G401 (cell line): ENCODE measurements at regions not wholly inside any gene's neighbourhood (a gene's known extent, or its start where the extent isn't known, plus 50 kb on each side); places are given as distances from the start of the nearest gene placed in this dataset.
"Not testable (repeated sequence)": the region's sequence is repeated elsewhere in the genome, so short reads cannot be mapped to it uniquely, and the experiment has no call there.

Experiments used
- DNase-seq: peaks from one replicate; pipeline ENCODE4 v3.0.0-alpha.2; 2015; ENCODE audit warnings: low spot score
- in situ Hi-C: cut with HindIII; loops from 2 replicates; pipeline ENCODE4 v1.10.0; 2016; ENCODE audit warnings: low sequenced_read_pairs, mixed read lengths

DNA sequence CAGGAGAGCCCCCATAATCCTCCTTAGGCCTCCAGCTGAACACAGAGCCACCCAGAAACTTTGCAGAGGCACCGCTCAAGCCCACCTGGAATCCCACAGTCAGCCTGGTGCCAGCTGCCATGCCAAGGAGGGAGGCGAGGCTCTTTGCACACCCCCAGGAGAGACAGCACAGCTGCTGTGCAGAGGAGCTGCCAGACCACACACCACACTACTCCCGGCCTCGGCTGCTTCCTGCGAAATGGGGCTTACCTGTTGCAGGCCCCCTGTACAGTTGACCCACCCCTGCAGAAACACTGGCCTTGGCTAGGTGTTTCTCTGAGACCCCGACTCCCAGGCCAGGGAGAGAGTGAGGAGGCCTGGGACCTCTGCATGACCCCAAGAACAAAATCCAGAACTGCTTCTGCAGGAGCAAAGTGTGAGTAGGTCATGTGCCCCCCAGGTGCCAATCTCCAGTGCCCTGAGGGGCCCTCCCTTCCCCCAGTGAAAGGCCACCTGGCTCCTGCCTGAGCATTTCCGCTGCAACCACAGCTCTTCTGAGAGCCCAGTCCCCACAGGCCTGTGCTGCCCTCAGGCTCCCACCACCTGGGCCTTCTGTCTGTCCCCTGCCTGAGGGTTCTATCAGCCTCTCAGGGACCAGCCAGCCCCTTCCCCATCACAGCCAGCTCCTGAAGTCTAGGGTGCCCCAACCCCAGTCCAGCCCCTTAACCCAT, 580.4 kb downstream of the UQCRFS1 start:
- in situ Hi-C loops: no loop called here
- DNase-seq: no peak

DNA sequence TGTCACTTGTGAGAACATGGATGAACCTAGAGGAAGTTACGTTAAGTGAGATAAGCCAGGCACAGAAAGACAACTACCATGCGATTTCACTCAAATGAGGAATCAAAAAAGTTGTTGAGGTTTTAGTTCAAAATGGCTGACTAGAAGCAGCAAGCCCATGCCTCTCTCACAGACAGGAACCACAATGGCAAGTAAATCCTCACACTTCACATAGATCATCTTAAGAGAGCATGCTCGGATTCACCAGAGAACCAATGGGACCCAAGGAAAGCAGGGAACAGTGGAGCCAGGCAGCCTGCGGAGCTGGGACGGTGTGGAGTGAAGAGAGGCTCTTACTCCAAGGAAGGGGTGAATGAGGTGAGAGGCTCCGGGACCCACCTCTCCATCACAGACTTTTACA, 581.0 kb downstream of the UQCRFS1 start:
- DNase-seq: no peak
- in situ Hi-C loops: no loop called here

DNA sequence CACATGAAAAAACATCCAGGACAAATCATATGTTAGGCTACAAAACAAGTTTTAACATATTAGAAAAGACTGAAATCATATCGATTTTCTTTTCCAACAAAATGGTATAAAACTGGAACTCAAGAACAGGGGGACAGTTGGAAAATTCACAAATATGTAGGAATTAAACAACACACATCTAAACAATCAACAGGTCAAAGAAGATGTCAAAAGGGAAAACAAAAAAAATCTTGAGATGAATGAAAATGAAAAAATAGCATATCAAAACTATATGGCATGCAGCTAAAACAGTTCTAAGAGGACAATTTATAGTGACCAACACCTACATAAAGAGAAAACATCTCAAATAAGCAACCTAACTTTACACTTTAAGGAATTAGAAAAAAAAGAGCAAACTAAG, 585.3 kb downstream of the UQCRFS1 start:
- in situ Hi-C loops: no loop called here

DNA sequence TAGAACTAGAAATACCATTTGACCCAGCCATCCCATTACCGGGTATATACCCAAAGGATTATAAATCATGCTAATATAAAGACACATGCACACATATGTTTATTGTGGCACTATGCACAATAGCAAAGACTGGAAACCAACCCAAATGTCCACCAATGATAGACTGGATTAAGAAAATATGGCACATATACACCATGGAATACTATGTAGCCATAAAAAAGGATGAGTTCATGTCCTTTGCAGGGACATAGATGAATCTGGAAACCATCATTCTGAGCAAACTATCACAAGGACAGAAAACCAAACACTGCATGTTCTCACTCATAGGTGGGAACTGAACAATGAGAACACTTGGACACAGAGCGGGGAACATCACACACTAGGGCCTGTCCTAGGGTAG, 586.5 kb downstream of the UQCRFS1 start:
- in situ Hi-C loops, DNase-seq: not testable (repeated sequence)

More for the DNA sequence above, 585.3 kb downstream of the UQCRFS1 start:
- no peak for DNase-seq

DNA sequence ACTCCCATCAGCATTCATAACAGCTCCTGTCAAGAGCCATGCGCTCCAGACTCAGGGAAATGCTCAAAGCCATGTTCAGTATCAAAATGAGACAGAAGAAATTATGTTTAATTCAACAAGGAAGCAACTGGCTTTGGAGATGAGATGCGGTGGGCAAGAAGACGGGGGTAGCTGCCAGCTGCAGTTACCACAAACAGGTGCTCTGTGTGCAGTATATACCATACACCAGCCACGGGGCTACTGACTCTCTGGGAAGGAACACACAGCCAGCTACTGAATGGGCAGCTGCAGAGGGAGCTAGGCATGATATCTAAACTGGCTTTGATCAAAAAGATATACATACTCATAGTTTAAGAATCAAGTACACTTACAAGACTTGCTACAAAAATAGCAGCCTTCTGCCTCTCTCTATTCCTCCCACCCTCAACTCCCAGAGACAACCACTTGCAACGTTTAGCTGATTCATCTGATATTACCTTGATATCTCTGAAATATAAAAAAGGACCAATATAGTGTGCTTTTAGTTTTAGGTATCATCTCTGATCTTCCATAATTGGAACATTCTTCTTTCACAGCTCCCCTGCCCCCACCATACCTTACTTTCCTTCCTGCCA, 593.0 kb downstream of the UQCRFS1 start:
- in situ Hi-C loops: no loop called here
- DNase-seq: no peak

DNA sequence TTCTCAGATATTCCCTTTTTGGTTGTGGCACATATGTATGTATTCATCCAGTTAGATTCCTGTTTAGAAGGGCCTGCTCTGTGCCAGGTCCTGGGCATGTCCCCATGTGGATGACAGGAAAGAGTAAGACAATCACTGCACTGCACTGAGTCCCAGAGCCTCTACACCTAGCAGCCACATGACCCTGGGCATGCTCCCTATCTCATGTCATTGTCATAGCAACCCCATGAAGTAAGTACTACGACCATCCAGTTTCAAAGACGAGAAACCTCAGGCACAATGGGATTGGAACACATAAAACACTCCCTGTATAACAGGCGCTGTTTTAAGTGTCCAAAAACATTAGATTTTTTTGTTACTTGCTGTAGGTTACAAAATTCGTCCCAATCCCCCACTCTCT, 594.4 kb downstream of the UQCRFS1 start:
- in situ Hi-C loops: no loop called here
- no peak for DNase-seq

DNA sequence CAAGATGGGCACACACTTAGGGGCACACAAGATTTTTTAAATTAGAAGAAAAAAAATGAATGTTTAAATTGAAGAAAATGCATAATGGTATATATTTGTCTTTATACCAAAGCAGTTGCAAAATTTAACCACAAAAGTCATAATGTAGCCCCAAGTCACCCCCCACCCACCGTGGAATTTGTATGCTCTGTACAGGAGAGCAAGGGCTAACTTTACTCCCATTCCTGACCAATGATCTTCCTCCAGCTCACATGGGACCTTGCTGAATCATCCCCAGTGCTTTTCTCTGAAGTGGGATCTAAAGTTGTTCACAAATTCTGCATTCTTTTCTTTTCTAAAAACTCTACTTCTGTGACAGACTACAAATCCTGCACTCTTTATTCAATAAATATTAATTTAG, 597.0 kb downstream of the UQCRFS1 start:
- in situ Hi-C loops: no loop called here
- DNase-seq: no peak

DNA sequence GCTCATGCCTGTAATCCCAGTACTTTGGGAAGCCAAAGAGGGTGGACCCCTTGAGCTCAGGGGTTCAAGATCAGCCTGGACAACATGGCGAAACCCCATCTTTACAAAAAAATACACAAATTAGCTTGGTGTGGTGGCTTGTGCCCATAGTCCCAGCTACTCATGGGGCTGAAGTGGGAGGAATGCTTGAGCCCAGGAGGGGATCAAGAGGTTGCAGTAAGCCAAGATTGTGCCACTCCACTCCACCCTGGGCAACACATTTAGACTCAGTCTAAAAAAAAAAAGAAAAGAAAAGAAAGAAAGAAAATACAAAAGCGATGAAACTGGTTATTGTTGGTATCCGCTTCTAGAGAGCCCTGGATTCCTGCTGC, 597.4 kb downstream of the UQCRFS1 start:
- in situ Hi-C loops: no loop called here
- no peak for DNase-seq

DNA sequence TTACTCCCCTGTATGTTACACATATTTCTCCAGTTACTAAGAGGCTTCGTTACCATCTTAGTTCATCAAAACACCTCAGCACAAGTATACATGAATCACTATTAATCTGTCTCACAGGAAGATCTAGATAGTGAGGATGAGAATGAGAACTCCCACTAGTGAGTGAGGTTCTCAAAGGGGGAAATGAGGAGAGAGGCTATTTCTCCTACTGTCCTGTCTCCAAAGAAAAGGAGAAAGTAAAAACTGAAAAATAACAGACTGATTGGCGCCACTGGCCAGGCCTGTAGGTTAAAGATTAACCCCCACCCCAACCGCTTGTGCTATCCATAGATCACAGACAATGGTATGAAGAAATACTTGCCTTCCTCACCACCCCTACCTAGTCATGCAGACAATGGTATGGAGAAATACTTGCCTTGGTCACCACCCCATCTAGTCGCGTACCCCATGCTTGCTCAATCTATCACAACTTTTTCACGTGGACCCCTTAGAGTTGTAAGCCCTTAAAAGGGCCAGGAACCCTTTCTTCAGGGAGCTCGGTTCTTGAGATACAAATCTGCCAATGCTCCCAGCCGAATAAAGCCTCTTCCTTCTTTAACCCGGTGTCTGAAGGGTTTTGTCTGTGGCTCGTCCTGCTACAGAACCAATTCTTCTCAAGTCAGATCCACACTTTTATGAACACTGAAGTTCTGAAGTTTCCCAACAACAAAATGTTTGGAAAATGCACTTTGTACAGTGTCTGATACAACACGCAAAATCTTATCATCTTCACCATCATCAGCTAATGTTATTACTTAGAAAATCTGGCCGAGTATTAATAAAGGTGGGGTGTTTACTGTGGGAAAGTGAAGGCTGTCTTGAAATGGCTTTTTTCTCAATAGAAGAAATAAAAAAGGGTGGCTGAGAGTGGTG, 598.1 kb downstream of the UQCRFS1 start:
- in situ Hi-C loops: no loop called here
- DNase-seq: no peak

DNA sequence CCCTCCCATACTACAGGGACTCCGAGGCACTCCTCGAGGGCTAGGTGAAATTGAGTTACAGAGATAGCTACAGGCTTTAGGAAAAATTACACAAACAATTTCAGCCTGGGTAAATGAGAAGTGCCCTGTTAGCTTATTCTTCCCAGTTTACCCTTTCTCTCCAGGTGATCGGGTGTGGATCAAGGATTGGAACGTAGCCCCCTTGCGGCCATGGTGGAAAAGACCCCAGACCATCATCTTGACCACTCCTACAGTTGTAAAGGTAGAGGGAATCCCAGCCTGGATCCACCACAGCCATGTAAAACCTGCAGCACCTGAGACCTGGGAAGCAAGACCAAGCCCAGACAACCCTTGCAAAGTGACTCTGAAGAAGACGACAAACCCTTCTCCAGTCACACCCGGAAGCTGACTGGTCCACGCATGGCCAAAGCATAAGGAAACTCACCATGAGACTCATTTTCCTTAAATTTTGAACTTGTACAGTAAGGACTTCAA, 600.6 kb downstream of the UQCRFS1 start:
- no peak for DNase-seq

DNA sequence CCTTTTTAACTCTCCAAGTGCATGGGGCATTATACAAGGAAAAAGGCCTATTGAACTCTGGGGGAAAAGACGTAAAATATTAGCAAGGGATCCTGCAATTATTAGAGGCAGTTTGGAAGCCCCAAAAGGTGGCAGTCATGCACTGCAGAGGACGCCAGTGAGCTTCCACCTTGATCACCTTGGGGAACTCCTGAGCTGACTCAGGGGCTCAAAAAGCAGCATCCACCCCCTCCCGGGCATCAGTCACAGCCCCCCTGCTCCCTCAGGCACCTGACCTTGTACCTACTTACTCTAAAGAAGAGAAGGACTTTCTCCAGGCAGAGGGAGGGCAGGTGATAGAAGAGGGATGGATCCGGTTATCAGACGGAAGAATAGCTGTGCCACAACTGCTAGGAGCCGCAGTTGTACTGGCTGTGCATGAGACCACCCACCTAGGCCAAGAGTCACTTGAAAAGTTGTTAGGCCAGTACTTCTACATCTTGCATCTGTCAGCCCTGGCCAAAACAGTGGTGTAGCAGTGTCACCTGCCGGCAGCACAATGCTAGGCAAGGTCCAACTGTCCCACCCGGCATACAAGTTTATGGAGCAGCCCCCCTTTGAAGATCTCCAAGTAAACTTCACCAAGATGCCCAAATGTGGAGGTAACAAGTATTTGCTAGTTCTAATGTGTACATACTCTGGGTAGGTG, 601.6 kb downstream of the UQCRFS1 start:
- in situ Hi-C loops, DNase-seq: not testable (repeated sequence)

More for the DNA sequence above, 600.6 kb downstream of the UQCRFS1 start:
- in situ Hi-C loops: no loop called here

DNA sequence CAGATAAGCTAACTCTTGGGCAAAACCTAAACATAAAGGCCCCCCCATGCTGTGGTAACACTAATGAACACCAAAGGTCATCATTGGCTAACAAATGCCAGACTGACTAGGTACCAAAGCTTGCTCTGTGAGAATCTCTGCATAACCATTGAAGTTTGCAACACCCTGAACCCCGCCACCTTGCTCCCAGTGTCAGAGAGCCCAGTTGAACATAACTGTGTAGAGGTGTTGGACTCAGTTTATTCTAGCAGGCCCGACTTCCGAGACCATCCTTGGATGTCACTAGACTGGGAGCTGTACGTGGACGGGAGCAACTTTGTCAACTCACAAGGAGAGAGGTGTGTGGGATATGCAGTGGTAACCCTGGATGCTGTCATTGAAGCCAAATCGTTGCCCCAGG, 602.2 kb downstream of the UQCRFS1 start:
- DNase-seq: no peak
- in situ Hi-C loops: no loop called here

DNA sequence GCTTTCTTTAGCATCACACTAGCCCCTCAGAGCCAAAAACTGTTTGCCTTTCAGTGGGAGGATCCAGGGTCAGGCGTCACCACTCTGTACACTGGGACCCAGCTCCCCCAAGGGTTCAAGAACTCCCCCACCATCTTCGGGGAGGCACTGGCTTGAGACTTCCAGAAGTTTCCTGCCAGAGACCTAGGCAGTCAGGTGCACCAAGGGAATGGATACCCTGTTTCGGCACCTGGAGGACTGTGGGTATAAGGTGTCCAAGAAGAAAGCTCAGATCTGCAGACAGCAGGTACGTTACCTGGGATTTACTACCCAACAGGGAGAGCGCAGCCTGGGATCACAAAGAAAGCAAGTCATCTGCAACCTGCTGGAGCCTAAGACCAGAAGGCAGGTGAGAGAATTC, 603.0 kb downstream of the UQCRFS1 start:
- in situ Hi-C loops: no loop called here
- DNase-seq: no peak

DNA sequence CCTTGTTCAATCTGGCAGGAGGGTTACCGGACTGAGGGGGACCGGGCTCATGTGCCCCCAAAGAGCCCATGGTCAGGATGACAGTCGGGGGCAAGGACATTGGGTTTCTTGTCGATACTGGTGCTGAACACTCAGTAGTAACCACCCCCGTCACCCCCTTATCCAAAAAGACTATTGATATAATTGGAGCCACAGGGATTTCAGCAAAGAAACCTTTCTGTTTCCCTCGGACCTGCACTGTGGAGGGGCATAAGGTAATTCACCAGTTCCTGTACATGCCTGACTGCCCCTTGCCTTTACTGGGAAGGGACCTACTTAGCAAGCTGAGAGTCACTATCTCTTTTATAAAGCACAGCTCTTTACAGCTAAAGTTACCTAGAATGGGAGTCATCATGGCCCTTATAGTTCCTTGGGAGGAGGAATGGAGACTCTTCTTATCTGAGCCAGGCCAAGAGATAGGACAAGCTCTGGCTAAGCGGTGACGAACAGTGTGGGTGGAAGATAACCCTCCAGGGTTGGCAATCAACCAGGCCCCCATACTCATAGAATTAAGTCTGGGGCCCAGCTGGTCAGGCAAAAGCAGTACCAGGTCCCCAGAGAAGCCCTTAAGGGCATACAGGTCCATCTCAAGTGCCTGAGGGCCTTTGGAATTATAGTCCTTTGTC, 603.7 kb downstream of the UQCRFS1 start:
- in situ Hi-C loops: no loop called here
- DNase-seq: no peak

DNA sequence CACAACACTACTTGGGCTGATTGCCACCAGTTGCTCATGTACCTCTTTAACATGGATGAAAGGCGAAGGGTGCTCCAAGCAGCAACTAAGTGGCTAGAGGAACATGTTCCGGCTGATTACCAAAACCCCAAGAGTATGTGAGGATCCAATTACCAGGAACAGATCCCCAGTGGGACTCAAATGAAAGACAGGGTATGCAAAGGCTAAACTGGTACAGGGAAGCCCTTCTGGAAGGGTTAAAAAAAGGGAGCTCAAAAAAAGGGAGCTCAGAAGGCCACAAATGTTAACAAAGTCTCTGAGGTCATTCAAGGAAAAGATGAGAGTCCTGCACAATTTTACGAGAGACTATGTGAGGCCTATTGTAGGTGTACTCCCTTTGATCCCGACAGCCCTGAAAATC, 604.7 kb downstream of the UQCRFS1 start:
- DNase-seq: no peak
- in situ Hi-C loops: no loop called here

DNA sequence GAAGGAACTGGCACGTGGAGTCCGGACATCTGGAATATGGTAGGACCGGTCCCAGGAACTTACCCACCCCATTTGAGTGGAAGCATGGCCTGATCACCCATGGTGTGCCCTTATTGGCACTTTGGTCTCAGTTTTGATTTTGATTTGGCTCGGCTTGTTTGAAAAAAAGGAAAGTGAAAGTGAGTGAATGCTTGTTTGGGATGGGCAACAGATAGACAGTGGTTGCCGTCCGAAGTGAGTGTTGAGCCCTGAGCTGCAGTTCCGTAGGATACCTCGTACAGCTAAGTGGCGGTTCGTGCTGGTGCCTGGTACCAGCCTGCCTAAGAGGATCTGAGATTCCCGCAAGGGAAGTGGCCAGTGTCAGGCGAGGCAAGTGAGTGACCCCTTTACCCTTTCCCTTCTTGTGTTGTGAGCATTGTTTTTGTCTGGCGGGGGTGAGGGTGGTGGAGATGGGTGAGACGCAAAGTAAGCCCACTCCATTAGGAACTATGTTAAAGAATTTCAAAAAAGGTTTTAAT, 605.8 kb downstream of the UQCRFS1 start:
- in situ Hi-C loops: no loop called here
- DNase-seq: no peak

DNA sequence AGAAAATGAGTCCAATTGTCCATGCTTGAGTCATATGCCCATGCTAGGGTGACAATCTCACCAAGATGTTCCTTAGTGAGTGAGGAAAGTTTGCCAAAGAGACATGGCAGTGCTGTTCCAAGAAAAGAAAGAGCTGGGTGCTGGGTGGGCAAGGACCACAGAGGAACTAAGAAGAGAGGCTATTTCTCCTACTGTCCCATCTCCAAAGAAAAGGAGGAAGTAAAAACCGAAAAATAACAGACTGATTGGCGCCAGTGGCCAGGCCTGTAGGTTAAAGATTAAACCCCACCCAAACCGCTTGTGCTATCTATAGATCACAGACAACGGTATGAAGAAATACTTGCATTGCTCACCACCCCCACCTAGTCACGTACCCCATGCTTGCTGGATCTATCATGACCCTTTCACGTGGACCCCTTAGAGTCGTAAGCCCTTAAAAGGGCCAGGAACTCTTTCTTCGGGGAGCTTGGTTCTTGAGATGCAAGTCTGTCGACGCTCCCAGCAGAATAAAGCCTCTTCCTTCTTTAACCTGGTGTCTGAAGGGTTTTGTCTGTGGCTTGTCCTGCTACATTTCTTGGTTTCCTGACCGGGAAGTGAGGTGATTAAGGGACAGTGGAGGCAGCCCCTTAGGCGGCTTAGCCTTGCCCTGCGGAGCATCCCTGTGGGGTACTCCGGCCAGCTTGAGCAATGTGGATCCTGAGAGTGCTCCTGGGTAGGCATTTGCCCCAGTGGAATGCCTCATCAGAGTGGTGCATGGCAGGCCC, 606.5 kb downstream of the UQCRFS1 start:
- in situ Hi-C loops: no loop called here
- DNase-seq: no peak
